DND-41 (cell line): ENCODE measurements at regions not wholly inside any gene's neighbourhood (a gene's known extent, or its start where the extent isn't known, plus 50 kb on each side); places are given as distances from the start of the nearest gene placed in this dataset.

Experiments used
- ATAC-seq: fragments of 200-7000 bp; cut with Tn5 transposase; 3 replicates; pipeline ENCODE4 v1.9.1; 2021; ENCODE audit warnings: low read depth; ENCODE audit not compliant: insufficient read depth
- DNase-seq: peaks from one replicate; pipeline ENCODE4 v3.0.0-alpha.2; 2020
- H2AFZ ChIP-seq: 2 replicates; pipeline ENCODE4 v1.6.0; 2012; ENCODE audit warnings: low read depth, low read length
- H3K27ac ChIP-seq: 2 replicates; pipeline ENCODE4 v1.5.1; 2012; ENCODE audit warnings: low read length, inconsistent platforms
- H3K27me3 ChIP-seq: fragments of 200-600 bp; sonication (generic); 2 replicates; pipeline ENCODE4 v1.6.0; 2012; ENCODE audit warnings: low read length, mild to moderate bottlenecking, inconsistent platforms; ENCODE audit not compliant: insufficient read depth, poor library complexity
- H3K36me3 ChIP-seq: 2 replicates; pipeline ENCODE4 v1.5.1; 2012; ENCODE audit warnings: low read length, inconsistent platforms; ENCODE audit not compliant: insufficient read depth
- H3K4me1 ChIP-seq: 2 replicates; pipeline ENCODE4 v1.5.1; 2012; ENCODE audit warnings: mild to moderate bottlenecking, low read length; ENCODE audit not compliant: insufficient read depth
- H3K4me2 ChIP-seq: 2 replicates; pipeline ENCODE4 v1.6.0; 2012; ENCODE audit warnings: mild to moderate bottlenecking, moderate library complexity, low read length, inconsistent platforms; ENCODE audit not compliant: insufficient read depth
- H3K4me3 ChIP-seq, 2 experiments: fragments of 200-600 bp in 1 of 2; shearing (Covaris generic) in 1 of 2; 2 replicates each; pipeline ENCODE4 v1.5.1; 2012 to 2016; ENCODE audit warnings: inconsistent platforms in 2 of 2, low read length in 2 of 2, mild to moderate bottlenecking in 2 of 2, low read depth in 1 of 2, moderate library complexity in 1 of 2
- H3K79me2 ChIP-seq: 2 replicates; pipeline ENCODE4 v1.6.0; 2012; ENCODE audit warnings: low read length, inconsistent platforms; ENCODE audit not compliant: insufficient read depth
- H3K9ac ChIP-seq: 2 replicates; pipeline ENCODE4 v1.6.0; 2012; ENCODE audit warnings: low read depth, mild to moderate bottlenecking, inconsistent platforms, low read length, moderate library complexity
- H3K9me3 ChIP-seq: 2 replicates; pipeline ENCODE4 v1.5.1; 2012; ENCODE audit warnings: low read length, moderate library complexity, mild to moderate bottlenecking, inconsistent platforms; ENCODE audit not compliant: insufficient read depth, severe bottlenecking
- H4K20me1 ChIP-seq: 2 replicates; pipeline ENCODE4 v1.6.0; 2012; ENCODE audit warnings: low read length; ENCODE audit not compliant: insufficient read depth
- EZH2 ChIP-seq: IDR thresholded peaks from 3 replicates; pipeline ENCODE4 v1.6.1; 2012; ENCODE audit warnings: borderline replicate concordance, low read depth, mild to moderate bottlenecking, moderate library complexity, low read length, inconsistent platforms; ENCODE audit not compliant: severe bottlenecking
- TF ChIP-seq, protein P1 (sequence below): IDR thresholded peaks from 2 replicates; pipeline ENCODE4 v1.5.1; 2012; ENCODE audit warnings: borderline replicate concordance, low read length, moderate library complexity, mild to moderate bottlenecking; ENCODE audit not compliant: poor library complexity, severe bottlenecking; ENCODE audit errors: extremely low read depth

GRCh38 chr5:125276096-125276495 lies 529.7 kb upstream of the ZNF608 start:
- H3K79me2 ChIP-seq, result no peaks in the 10 kb centered on the region
- no peak for DNase-seq

GRCh38 chr5:125277494-125278154 lies 531.2 kb upstream of the ZNF608 start:
- no peak for TF ChIP-seq EZH2
- TF ChIP-seq, protein P1, sequence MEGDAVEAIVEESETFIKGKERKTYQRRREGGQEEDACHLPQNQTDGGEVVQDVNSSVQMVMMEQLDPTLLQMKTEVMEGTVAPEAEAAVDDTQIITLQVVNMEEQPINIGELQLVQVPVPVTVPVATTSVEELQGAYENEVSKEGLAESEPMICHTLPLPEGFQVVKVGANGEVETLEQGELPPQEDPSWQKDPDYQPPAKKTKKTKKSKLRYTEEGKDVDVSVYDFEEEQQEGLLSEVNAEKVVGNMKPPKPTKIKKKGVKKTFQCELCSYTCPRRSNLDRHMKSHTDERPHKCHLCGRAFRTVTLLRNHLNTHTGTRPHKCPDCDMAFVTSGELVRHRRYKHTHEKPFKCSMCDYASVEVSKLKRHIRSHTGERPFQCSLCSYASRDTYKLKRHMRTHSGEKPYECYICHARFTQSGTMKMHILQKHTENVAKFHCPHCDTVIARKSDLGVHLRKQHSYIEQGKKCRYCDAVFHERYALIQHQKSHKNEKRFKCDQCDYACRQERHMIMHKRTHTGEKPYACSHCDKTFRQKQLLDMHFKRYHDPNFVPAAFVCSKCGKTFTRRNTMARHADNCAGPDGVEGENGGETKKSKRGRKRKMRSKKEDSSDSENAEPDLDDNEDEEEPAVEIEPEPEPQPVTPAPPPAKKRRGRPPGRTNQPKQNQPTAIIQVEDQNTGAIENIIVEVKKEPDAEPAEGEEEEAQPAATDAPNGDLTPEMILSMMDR, result no peak
- H3K9me3 ChIP-seq, result no peaks in the 10 kb centered on the region
- no peak overlapping the region for H3K9ac ChIP-seq
- no peak overlapping the region for H3K4me2 ChIP-seq
- H3K27me3 ChIP-seq, result no peaks in the 10 kb centered on the region
- no peaks in the 10 kb centered on the region for H3K79me2 ChIP-seq
- ATAC-seq, result no peak
- no peaks in the 10 kb centered on the region for H3K36me3 ChIP-seq
- no peak for DNase-seq
- H3K4me3 ChIP-seq, result no peak overlapping the region
- no peaks in the 10 kb centered on the region for H3K4me1 ChIP-seq
- H4K20me1 ChIP-seq, result no peaks in the 10 kb centered on the region
- H3K27ac ChIP-seq, result no peak overlapping the region
- no peak overlapping the region for H2AFZ ChIP-seq

More at GRCh38 chr5:125276096-125276495, 529.7 kb upstream of the ZNF608 start:
- Histone ChIP-seq H3K9ac (no peak overlapping the region), H3K27me3 (no peaks in the 10 kb centered on the region), H3K9me3 (no peaks in the 10 kb centered on the region), H3K4me1 (no peaks in the 10 kb centered on the region), H3K27ac (no peak overlapping the region), H4K20me1 (no peaks in the 10 kb centered on the region), H3K4me2 (no peak overlapping the region), H3K36me3 (no peaks in the 10 kb centered on the region), H3K4me3 (no peak overlapping the region), H2AFZ (no peak overlapping the region)
- no peak for TF ChIP-seq EZH2
- TF ChIP-seq, protein P1, result no peak
- ATAC-seq, result no peak

GRCh38 chr5:125278711-125279110 lies 532.3 kb upstream of the ZNF608 start:
- DNase-seq (no peak), ATAC-seq (no peak)
- H3K27ac ChIP-seq, result no peak overlapping the region
- H3K4me1 ChIP-seq, result no peaks in the 10 kb centered on the region
- no peak overlapping the region for H3K4me2 ChIP-seq
- no peaks in the 10 kb centered on the region for H3K27me3 ChIP-seq
- no peaks in the 10 kb centered on the region for H3K36me3 ChIP-seq
- H2AFZ ChIP-seq, result no peak overlapping the region
- H3K9me3 ChIP-seq, result no peaks in the 10 kb centered on the region
- H3K79me2 ChIP-seq, result no peaks in the 10 kb centered on the region
- H3K9ac ChIP-seq, result no peak overlapping the region
- no peaks in the 10 kb centered on the region for H4K20me1 ChIP-seq
- TF ChIP-seq, protein P1, result no peak
- no peak for TF ChIP-seq EZH2
- no peak overlapping the region for H3K4me3 ChIP-seq

DNA sequence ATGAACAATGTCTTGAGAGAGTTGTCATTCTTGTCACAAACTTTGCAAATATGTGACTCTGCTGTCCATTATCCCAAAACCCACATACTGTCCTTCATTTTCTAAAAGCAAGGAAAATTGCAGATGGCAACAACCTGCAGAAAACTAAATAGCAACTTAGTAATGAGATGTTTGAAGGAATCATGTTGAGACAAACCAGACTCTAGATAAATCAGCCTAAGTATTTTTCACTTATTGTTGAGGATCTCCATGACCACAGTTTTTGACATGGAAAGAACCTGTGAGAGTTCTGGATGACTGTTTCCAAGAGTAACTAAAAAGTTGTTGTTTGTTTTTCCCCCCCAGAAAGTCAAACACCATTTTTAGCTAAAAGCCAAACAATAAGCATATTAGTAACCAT lies 535.2 kb upstream of the ZNF608 start:
- no peak overlapping the region for H3K4me2 ChIP-seq
- H3K27me3 ChIP-seq, result no peaks in the 10 kb centered on the region
- H3K4me3 ChIP-seq, result no peak overlapping the region
- TF ChIP-seq, protein P1, result no peak
- no peak for TF ChIP-seq EZH2
- ATAC-seq (no peak), DNase-seq (no peak)
- no peaks in the 10 kb centered on the region for H3K36me3 ChIP-seq
- H3K27ac ChIP-seq, result no peak overlapping the region
- no peaks in the 10 kb centered on the region for H3K9me3 ChIP-seq
- H3K9ac ChIP-seq, result no peak overlapping the region
- H4K20me1 ChIP-seq, result no peaks in the 10 kb centered on the region
- no peaks in the 10 kb centered on the region for H3K79me2 ChIP-seq
- H2AFZ ChIP-seq, result 0 out of 2 replicates have a peak overlapping the region, but pooled peaks have one; percentile 7
- no peaks in the 10 kb centered on the region for H3K4me1 ChIP-seq
